Stimulated activated CD4-positive, alpha-beta T cell treated with anti-CD3 and anti-CD28 coated beads, Interleukin-4, amount 100 ng/mL, for 48 hours (primary cell): ENCODE measurements at regions not wholly inside any gene's neighbourhood (a gene's known extent, or its start where the extent isn't known, plus 50 kb on each side); places are given as distances from the start of the nearest gene placed in this dataset.

Experiments used
- DNase-seq, 2 donors: peaks; one replicate each; pipeline ENCODE4 v3.0.0-alpha.2; 2020; ENCODE audit warnings: low read depth in 2 of 2

GRCh38 chr9:515665-516064 is 301.0 kb downstream of the DOCK8 start:
- DNase-seq, result no peak

DNA sequence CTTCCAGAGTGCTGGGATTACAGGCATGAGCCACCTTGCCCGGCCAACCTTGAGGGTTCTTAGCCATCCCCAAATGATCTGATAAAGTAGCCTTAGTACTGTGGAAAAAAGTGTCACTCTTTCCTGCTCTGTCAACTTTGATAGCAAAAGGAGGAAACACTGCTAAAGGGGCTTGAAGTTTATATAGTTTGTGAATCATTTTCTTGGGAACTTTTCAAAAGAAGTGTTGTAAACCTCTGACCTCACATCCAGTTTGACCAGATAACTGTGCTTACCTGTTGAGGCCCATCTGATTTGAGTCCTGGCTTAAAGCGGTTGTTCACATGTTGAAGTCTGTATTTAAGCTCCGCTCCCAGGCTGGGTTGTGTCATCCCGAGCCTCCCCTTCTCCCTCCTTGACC is 303.3 kb downstream of the DOCK8 start:
- DNase-seq, result no peak

DNA sequence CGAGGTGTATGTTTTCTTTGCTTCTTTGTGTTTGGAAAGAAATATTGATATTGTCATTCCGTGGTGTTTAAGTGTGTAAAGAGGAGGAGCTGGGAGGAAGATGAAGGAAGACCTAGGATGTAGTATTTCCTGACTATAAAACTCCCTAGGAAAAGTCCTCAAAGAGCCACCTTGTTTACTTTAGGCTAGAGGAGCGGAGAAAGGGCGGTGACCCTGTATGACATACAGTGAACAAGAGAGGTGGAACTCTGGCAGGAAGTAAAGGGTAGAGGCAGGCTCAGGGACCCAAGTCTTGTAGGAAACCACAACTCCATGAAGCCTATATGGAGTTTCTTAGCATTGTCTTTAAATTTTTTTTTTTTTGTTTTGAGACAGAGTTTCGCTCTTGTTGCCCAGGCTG is 303.9 kb downstream of the DOCK8 start:
- DNase-seq, result no peak

- no peak for DNase-seq
Measured at GRCh38 chr9:519579-519978, 304.9 kb downstream of the DOCK8 start.

- DNase-seq, result no peak
Measured at GRCh38 chr9:520302-520701, 305.6 kb downstream of the DOCK8 start.

DNA sequence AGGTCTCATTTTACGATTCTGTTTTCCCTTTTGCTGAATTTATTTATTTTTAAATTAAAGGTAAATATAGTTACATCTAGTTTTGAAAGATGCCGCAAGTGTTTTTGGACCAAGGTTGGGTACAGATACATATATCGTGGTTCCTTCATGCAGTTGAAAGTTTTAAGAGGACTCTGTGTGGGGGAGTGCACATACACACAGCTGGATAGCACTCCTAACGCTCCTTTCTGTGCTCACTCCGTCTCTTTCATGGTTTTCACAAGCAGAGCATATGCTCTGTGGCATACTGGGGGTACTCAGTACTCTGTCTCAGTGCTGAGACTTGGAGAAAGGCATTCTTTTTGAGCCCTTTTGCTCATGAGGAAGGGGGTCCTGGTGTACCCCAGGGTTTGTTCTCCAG is 307.5 kb downstream of the DOCK8 start:
- no peak for DNase-seq

DNA sequence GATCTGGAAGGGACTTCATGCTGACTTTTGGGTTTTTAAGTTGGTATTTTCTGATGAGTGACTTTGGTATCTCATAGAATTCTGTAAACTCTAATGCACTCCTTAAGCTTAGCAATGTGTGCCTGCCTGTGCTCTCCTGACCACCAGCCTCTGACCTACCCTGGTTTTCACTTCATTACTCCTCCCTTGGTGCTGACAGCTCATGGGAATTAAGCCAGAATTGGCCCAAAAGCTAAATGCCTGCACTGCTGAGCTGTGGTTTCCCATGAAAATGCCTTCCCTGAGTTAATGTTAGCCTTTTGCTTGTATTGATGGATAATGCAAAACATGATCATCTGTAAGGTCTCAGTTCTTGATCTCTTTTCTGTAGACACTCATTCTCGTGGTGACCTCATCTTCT is 308.0 kb downstream of the DOCK8 start:
- DNase-seq, result no peak

- DNase-seq, result no peak
Measured at GRCh38 chr9:523444-523843, 308.8 kb downstream of the DOCK8 start.

DNA sequence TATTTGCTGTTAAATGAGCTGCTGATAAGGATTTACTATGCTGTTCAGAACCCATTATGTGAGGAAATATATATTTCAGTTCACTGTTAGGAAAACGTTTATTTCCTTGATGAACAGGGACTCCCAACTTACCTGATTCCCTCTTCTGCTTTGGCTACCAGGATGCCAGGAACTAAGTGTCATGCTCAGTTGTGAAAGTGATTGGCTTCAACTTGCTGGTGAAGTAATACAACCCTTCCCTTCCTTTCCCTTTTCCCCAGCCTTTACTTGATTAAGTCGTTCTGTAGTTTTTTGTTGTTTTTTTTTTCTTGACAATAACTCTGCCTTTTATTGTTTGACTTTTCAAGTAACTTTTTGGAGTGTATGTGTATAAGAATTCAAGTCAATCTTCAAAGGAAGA is 309.3 kb downstream of the DOCK8 start:
- no peak for DNase-seq

- no peak for DNase-seq
Measured at GRCh38 chr9:526904-527591, 312.4 kb downstream of the DOCK8 start.

DNA sequence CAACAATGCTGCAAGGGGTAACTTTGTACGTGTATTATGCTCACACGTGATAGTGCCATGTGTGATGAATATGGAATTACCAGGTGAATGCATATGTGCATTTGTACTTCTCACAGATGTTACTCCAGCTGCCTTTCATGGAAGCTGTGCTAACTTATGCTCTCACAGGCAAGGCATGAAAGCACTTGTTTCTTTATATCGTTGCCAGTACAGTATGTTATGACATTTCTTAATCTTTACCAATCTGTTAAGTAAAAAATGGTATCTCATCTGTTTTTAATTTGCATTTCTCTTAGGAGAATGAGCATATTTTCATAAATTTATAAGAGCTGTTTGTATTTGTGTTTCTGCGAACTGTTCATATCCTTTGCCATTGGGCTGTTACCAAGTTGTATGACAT is 311.8 kb upstream of the DMRT1 start:
- no peak for DNase-seq

DNA sequence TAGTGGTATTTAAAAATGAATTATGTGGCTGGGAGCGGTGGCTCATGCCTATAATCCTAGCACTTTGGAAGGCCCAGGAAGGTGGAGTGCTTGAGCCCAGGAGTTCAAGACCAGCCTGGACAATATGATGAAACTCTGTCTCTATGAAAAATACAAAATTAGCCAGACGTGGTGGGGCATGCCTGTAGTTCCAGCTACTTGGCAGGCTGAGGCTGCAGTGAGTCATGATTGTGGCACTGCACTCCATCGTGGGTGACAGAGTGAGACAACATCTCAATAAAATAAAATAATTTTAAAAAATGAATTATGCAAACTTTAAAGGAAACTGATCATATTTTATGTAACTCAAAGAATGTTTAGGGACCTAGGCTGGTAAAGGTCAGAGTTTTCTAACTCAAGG is 310.8 kb upstream of the DMRT1 start:
- no peak for DNase-seq

DNA sequence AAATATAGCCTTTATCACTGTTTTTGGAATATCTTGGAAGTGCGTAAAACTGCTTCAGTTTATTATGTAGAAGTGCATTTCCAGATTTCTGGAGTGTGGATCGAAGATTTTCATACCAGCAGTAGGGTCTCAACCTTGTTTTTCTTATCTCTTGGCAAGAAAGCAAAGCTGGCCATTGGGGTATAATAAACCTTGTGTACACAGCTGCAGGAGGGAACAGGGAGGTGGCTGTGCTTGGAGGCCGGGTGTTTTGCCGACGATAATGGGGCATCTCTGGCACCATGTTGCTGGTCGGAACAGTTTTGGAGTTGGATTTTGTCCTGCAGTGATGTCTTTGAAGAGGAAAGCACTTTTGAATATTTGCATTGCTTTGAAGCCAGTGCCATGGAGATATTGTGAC is 308.8 kb upstream of the DMRT1 start:
- no peak for DNase-seq

DNA sequence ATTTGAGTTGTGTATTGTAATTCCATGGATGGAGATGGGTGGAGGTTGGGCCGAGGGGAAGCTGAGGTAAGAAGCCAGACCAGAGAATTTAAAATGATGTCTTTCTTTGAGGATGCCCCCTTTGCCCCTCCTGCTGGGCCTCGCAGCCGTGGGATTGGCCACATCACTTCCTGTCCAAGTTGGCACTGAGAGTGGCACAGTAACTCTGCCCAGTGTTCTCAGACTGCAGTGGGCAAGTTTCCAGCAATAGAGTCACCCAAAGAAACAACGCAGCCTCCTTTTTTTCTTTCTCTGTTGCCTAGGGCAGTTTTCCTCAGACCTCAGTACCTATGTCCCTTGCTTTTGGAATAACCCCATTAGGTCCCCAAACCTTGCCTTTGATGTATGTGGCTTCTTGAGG is 306.6 kb upstream of the DMRT1 start:
- no peak for DNase-seq

DNA sequence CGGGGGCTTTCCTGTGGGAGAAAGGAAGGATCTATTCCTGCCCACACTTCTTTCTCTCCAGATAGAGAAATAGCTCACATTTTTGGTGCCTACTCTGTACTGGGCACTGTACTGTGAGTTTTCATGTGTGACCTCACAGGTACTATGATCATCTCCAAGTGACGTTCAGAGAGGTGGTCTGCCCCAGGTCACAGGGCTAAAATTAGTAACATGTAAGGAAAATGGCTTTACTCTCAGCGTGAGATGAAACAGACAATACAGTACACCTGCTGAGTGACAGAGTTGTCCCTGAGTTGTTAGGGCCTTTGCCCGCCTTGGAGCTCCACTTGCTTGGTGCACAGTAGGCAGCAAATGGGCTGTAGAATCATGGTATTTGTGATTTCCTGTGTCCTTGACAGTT is 306.1 kb upstream of the DMRT1 start:
- no peak for DNase-seq

- DNase-seq, result no peak
Measured at GRCh38 chr9:536597-537511, 304.6 kb upstream of the DMRT1 start.

DNA sequence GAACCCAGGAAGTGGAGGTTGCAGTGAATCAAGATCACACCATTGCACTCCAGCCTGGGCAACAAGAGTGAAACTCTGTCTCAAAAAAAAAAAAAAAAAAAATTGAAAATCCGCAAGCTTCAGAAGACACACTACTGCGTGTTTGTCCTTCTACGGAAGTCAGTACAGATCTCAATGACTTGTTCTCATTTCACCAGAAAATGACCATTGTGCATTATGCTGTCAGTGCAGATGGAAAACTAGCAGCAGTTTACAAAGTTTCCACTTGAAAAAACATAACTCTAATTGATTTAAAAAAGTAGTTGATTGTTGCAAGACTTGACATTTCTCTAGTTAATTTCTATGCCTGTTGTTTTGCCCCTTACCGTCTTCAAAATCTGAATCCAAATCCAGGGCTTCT is 298.0 kb upstream of the DMRT1 start:
- no peak for DNase-seq

GRCh38 chr9:545480-545879 is 296.0 kb upstream of the DMRT1 start:
- no peak for DNase-seq

DNA sequence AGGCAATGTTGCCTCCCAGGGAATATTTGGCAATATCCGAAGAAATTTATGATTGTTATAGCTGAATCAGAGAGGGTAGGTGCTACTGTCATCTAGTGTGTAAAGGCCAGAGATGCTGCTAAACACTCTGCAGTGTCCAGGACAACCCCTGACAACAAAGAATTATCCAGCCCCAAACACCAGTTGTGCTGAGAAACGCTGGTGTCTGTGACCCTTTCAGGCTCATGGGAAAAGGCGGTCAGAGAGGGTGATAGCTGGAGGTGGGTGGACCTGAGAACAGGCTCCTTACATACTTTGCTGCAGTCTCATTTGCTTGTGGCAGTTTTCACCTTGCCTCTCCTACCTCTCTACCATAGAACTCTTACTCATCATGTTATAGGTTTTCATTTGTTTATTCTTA is 295.3 kb upstream of the DMRT1 start:
- DNase-seq, result no peak

DNA sequence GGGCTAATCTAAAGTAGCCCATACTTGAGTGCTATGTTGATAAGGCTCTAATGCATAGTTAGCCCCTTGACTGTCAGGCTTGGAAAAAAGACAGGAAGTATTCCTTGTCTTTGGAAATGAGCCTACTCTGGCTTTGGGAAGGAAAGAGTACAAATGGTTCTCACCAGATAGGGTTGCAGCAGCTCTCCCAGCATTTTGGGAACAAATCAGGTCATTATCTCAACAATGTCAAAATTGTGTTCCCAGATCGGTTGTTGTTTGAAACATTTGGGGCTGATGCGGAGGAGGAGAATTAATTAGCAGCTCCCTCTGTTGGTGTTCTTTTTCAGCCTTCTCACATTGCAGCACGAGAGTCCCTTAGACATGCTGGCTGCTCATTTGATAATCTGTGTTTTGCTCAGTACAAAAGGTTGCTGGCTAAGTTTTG is 294.7 kb upstream of the DMRT1 start:
- DNase-seq, result no peak

- DNase-seq, result no peak
Measured at GRCh38 chr9:547314-547713, 294.2 kb upstream of the DMRT1 start.

- no peak for DNase-seq
Measured at GRCh38 chr9:549455-549997, 292.0 kb upstream of the DMRT1 start.

- DNase-seq, result no peak
Measured at GRCh38 chr9:550333-550732, 291.2 kb upstream of the DMRT1 start.
